Stimulated activated CD4-positive, alpha-beta T cell treated with anti-CD3 and anti-CD28 coated beads, TNF-alpha, amount 100 ng/mL, for 4 hours (primary cell): ENCODE measurements at regions not wholly inside any gene's neighbourhood (a gene's known extent, or its start where the extent isn't known, plus 50 kb on each side); places are given as distances from the start of the nearest gene placed in this dataset.
"Not testable (repeated sequence)": the region's sequence is repeated elsewhere in the genome, so short reads cannot be mapped to it uniquely, and the experiment has no call there.

Experiments
- DNase-seq, 3 experiments: peaks; one replicate each; pipeline ENCODE4 v3.0.0-alpha.2; 2020; ENCODE audit warnings: low read depth in 3 of 3

DNA sequence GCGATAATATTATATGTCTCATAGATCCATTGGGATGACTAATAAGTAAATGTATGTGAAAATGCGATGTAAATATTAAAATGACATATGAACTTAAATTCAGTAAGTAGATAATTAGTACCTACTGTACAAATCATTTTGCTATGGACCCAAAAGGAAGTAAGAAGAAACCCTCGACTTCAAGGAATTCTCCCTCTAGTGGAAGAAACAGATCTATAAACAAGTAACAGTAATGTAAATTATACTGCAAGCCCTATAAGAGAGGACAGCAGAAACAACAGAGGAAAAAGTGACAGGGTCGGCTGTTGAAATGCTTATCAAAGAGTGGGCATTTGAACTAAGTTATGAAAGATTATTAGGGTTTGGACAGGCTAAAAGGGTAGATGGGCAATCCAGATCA is 320.3 kb downstream of the DMAC1 start:
- no peak for DNase-seq

- no peak for DNase-seq
These were observed 320.9 kb downstream of the DMAC1 start for GRCh38 chr9:7478646-7479045.

- no peak for DNase-seq
These were observed 332.4 kb downstream of the DMAC1 start for GRCh38 chr9:7467186-7467585.

- no peak for DNase-seq
These were observed 337.8 kb downstream of the DMAC1 start for GRCh38 chr9:7461791-7462190.

DNA sequence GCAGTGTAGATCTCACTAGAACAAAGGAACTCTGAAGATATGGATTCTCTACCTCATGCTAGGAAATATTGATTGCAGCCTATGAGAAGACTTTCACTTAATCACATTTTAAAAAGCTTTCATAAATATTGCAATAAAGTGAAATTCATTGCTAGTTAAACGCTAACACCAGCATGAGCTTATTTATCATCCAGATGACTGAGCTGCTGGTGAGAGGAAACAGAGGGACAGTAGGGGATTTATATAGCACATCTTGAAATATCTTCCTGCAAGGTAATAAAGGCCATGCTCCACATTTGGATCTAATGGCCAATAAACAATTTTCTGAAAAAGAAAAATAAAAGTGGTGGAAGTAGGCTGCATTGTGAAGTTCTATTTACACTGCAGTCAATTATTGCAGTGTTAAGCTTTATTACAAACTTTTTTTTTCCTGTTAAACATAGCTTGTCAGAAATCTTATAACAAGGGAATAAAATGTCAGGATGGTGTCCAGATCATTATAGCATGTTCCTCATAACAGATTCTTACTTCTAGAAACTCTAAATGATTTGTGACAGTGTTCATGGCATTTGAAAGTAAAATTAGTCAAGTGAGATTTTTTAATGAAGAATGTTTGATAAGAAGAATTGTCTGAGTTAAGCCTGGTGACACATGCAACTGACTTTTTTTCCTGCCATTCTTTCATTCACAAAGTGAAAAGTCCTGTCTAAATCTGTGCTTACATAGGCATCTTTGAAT is 342.6 kb downstream of the DMAC1 start:
- no peak for DNase-seq

- no peak for DNase-seq
These were observed 343.2 kb downstream of the DMAC1 start for GRCh38 chr9:7456377-7456776.

GRCh38 chr9:7454624-7455023 is 345.0 kb downstream of the DMAC1 start:
- no peak for DNase-seq

DNA sequence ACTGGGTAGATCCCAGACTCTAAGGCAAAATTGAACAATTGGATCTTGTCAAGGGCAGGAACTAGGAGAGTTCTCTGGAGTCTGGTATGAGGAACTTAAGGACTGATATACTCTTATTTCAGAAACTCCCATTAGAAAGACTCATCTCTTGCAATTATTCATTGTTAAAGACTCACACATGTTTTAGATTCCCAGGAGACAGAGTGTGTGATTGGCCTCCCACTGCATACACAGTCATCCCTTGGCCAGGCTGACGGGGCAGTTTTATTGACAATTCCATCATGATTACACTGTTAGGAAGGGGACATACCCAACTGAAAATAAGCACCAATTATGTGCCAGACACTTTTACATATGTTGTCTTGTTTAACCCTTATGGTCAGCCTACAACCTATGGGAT is 347.2 kb downstream of the DMAC1 start:
- no peak for DNase-seq

DNA sequence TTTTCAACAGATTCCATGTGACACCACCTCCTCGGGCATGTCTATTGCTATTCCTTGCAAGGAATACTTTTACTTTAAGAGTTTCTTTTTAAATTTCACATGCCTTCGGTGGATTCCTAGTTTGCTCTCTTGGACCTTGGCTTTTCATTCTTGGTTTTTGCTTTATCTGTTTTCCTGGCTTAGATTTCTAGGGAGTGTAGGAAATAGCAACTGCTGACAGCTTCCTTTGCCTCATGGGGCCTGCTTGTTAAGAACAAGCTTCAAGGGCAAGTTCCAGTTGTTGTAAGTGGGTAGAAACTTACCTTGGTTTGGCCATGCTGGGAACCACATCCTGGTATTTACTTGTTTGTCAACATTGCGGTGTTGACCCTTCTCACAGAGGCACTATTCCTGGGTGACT is 348.5 kb downstream of the DMAC1 start:
- DNase-seq: no peak

DNA sequence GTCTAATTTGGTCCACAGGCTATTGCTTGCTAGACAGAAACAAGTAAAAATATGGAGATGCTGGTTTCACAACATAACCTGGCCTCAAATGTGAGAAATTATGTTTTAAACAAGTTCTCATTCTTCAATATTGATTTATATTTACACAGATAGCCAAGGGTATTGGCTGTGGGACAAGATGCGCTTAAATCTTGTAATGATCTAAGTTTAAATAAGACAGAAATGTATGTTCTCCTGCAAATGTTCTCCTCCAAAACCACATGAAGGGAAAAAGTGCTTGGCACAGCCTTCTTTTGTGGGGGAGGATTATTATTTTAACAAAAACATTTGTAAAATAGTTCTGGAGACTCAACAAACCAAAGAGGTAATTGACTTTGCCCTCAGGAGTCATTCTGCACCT is 356.0 kb downstream of the DMAC1 start:
- DNase-seq: no peak

DNA sequence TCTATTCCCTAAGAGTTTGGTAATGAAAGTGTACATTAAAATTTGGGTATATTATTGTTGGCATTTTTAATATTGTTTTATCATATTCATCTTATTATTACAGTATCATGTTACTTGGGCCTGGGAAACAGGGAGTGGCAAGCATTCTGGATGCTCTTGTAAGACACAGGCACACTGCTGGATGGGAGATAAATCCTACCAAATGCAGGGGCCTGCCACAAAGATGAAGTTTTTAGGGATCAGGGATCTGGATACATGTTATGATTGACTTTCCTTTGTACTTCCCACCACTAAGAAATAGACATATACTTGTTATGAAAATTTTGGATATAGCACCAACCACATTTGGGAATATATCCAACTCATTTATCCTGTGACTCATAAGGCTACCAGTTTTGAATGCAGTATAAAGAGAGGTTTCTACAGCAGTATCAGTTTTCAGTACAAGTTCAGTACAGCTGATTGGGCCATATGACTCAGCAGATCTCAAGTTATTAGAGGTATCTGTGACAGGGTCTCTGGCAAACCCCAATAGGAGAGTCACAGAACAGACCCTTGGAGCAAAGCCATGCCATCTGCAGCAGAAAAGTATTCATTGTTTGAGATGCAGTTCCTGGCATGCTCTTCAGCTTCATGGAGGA is 360.1 kb downstream of the DMAC1 start:
- DNase-seq: no peak

GRCh38 chr9:7436754-7437153 is 362.8 kb downstream of the DMAC1 start:
- DNase-seq: no peak

DNA sequence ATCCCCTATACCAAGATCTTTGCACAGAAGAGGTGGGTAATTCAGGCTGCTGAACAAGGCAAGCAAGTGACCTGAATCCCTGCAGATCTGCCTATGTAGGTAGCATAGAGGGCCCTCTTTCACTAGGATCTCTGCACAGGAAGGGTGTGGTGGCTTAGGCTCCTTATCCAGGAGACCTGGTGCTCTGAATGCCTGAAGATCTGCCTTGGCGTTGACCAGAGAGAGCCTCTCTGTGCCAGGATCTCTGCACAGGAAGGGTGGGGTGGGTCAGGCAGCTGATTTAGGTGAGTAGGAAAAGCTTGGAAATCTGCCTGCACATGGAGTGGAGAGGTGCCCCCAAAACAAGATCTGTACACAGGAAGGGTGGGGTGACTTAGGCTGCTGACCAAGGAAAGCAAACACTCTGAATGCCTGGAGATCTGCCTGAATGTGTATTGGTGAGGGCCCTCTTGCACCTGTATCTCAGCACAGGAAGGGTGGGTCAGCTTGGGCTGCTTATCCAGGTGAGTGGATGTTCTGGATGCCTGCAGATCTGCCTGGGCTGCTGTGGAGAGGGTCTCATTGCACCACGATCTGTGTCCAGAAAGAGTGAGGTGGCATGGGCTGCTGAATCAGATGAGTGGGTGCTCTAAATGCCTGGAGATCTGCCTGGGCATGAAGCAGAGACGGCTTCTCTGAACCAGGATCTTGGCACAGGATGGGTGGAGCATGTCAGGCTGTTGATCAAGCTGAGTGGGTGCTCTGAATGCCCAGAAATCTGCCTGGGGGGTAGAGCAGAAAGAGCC is 365.9 kb downstream of the DMAC1 start:
- no peak for DNase-seq

DNA sequence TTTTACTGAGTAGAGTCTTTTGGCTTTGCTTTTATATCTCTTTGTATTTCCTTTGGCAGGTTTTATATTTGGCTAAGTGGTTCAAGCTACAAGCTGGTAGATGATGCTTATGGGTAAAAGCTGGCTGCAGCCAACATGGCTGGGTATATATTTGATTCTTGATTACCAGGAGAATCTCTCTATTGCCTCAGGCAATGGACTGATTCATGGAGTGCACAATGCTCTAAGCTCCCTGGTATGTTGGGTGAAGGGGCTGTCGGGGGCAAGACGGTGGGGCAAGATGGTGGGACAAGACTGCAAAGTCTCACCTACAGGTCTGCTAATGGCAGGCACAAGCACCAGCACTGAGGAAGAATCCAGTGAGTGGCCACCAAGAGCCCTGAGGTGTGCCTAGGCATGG is 366.6 kb downstream of the DMAC1 start:
- DNase-seq: no peak

GRCh38 chr9:7417397-7417796 is 382.2 kb downstream of the DMAC1 start:
- DNase-seq: not testable (repeated sequence)

DNA sequence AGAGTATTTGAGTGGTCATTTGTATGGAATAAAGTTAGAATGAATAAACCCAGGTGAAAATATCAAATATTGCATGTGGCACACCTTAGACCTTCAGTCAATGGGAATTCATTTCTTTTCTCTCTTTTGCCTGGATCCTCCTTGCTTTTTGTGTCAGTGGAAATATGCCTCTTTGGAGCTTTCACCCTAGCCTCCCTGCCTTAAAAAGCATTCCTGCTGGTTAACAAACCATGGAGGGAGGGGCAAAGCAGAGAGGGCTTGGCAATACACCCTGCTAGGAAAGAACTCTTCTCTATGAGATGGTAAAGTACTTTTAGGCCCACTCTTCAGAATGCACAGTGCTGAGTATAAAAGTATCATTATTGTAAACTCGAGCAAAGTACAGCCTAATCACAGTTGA is 383.7 kb downstream of the DMAC1 start:
- DNase-seq: no peak

- no peak for DNase-seq
These were observed 390.7 kb downstream of the DMAC1 start for GRCh38 chr9:7408845-7409244.

GRCh38 chr9:7407246-7407645 is 392.3 kb downstream of the DMAC1 start:
- DNase-seq: no peak

GRCh38 chr9:7405924-7406604 is 393.5 kb downstream of the DMAC1 start:
- no peak for DNase-seq

DNA sequence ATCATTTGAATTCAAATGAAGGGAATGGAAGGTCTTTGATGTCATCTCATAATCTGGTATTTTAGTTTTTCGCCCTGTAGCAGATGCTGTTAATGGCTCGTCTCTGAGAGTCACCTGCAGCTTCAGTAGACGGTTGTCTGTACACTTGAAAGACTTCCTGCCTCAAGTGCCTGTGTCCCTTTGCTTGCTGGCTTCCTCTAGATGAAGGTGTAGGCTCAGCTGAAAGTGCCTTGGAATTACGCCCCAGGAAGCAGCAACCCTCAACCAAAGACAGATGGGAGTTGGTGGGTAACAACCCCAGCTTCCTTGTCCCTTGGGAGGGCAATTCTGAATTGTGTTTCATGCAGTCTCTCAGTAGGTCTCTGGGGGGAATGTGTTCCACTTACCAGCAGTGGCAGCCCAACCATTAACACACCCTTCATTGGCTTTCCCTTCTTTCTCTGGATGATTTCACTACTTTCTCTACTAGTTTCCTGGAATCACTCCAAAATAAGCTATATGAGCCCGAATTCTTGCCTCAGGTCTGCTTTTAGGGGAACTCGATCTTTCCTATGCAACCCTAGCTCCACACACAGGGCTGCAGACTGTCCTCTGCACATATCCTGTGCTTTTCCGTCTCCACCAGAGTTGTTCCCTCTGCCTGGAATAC is 395.6 kb downstream of the DMAC1 start:
- no peak for DNase-seq

DNA sequence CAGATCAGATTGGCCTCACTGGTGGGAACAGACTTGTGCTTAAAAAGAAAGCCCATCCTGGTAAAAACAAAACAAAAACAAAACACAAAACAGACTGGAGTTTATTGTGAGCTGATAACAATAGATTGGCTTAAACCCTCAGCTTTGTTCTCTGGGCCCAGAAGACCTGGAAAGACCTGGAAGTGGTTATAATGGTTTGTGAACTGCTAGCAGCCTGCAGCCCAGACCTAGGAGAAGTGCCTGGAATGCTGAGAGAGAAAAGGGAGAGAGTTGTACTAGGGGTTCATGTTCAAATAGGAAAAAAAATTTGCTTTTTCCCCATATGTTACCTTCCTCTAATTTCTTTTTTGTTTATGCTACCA is 396.6 kb downstream of the DMAC1 start:
- no peak for DNase-seq
